ENCODE measurements at regions not wholly inside any gene's neighbourhood (a gene's known extent, or its start where the extent isn't known, plus 50 kb on each side); places are given as distances from the start of the nearest gene placed in this dataset.
"Not testable (repeated sequence)": the region's sequence is repeated elsewhere in the genome, so short reads cannot be mapped to it uniquely, and the experiment has no call there.

DNA sequence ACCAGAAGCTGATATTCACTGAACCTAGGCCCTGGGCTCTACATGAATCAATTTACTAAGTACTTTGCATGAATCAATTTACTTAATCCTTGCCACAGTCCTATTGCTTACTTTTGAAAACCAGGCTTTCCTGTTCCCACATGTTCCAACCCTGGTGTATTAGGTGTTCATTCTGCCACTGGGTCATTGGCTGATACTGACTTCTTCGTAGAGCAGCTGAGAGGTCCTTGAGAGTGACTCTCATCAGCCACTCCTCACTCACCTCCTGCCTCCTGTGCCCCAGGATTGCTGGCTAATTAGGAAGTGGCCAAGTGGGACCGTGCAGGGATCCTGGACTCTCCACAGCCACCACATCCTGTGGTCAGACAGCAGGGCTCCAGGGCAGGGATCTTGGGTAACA lies 109.5 kb upstream of the CXorf66 start:
- H3K79me2 ChIP-seq (ENCODE audit: control insufficient read depth, insufficient read depth, low read length, unreplicated experiment); H3K27me3 ChIP-seq (ENCODE audit: insufficient read depth, low read length); H3K27ac ChIP-seq (ENCODE audit: low read depth, low read length); H2AFZ ChIP-seq (ENCODE audit: low read length, unreplicated experiment); H3K4me1 ChIP-seq (ENCODE audit: control insufficient read depth, insufficient read depth, low read length, unreplicated experiment); H3K36me3 ChIP-seq (ENCODE audit: insufficient read depth, low read length); H3K4me3 ChIP-seq (ENCODE audit: low read depth, low read length): not testable (repeated sequence)

DNA sequence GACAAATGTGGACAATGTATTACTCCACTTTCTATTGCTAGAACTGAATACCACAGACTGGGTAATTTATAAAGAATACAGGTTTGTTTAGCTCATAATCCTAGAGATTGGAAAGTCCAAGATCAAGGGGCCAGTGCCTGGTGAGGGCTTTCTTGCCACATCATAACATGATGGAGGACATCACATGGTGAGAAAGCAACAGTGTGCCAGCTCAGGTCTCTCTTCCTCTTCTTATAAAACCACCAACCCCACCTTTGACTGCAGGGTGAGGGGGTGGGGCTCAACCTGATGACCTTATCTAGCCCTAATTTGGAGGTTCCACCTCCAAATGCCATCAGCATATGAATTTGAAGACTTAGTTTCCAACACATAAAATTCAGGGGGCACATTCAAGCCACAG lies 105.7 kb upstream of the CXorf66 start:
- H3K79me2 ChIP-seq (ENCODE audit: control insufficient read depth, insufficient read depth, low read length, unreplicated experiment) = no peaks in the 10 kb centered on the region
- H3K27me3 ChIP-seq (ENCODE audit: insufficient read depth, low read length) = no peaks in the 10 kb centered on the region
- H3K4me3 ChIP-seq (ENCODE audit: low read depth, low read length) = no peak overlapping the region
- no peaks in the 10 kb centered on the region for H3K36me3 ChIP-seq (ENCODE audit: insufficient read depth, low read length)
- H3K4me1 ChIP-seq (ENCODE audit: control insufficient read depth, insufficient read depth, low read length, unreplicated experiment) = no peaks in the 10 kb centered on the region
- no peak overlapping the region for H2AFZ ChIP-seq (ENCODE audit: low read length, unreplicated experiment)
- no peak overlapping the region for H3K27ac ChIP-seq (ENCODE audit: low read depth, low read length)

DNA sequence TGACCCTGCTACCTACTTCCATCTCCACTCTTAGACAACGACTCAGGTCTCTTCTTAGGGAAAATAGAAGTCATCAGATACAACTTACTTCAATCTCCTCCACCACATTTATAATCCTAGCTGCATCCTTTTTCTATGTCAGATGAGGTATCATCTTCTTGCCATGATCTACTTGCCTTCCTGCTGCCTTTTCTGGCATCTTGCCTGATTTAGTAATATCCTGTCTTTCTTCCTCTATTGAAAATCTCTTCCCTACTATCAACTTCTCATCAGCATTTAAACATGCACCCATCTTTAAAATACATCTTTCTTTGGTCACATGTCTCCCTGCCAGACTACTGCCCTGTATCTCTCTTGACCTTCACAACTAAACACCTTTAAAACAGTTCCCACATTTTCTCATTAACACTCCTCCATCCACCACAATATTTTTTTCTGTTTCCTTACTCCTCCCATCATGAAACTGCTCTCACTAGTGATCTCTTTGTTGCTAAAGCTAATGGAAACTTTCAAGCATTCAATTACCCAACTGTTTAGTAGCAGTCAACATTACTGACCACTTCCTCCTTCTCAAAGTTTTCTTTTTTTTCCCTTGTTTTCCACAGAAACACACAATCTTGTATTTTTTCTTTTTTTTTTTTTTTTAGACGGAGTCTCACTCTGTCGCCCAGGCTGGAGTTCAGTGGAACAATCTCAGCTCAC lies 100.8 kb upstream of the CXorf66 start:
- Histone ChIP-seq H3K4me1 (ENCODE audit: control insufficient read depth, insufficient read depth, low read length, unreplicated experiment) (no peaks in the 10 kb centered on the region), H3K27me3 (ENCODE audit: insufficient read depth, low read length) (no peaks in the 10 kb centered on the region), H3K36me3 (ENCODE audit: insufficient read depth, low read length) (no peaks in the 10 kb centered on the region), H3K79me2 (ENCODE audit: control insufficient read depth, insufficient read depth, low read length, unreplicated experiment) (no peaks in the 10 kb centered on the region), H2AFZ (ENCODE audit: low read length, unreplicated experiment) (no peak overlapping the region), H3K27ac (ENCODE audit: low read depth, low read length) (no peak overlapping the region), H3K4me3 (ENCODE audit: low read depth, low read length) (no peak overlapping the region)

DNA sequence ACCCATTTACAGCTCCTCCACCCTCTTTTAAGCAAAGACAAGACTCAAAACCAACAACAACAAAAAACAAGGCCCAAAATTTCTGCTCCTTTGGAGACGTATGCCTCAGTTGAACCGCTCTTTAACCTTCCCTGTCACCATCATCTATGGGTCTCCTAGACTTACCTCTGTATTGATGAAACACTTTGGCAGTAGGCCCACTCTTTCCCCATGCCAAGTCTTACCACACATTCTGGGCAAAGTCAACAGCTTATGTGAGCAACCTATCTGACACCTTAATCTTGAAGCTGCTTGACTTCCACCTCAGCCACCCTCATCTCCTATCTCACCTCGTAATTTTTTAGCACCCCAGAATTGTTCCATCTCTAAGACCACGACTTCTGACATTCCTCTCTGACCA lies 99.7 kb upstream of the CXorf66 start:
- no peaks in the 10 kb centered on the region for H3K27me3 ChIP-seq (ENCODE audit: insufficient read depth, low read length)
- no peak overlapping the region for H3K27ac ChIP-seq (ENCODE audit: low read depth, low read length)
- no peak overlapping the region for H3K4me3 ChIP-seq (ENCODE audit: low read depth, low read length)
- H3K4me1 ChIP-seq (ENCODE audit: control insufficient read depth, insufficient read depth, low read length, unreplicated experiment) = no peaks in the 10 kb centered on the region
- H3K36me3 ChIP-seq (ENCODE audit: insufficient read depth, low read length) = no peaks in the 10 kb centered on the region
- no peaks in the 10 kb centered on the region for H3K79me2 ChIP-seq (ENCODE audit: control insufficient read depth, insufficient read depth, low read length, unreplicated experiment)
- no peak overlapping the region for H2AFZ ChIP-seq (ENCODE audit: low read length, unreplicated experiment)

DNA sequence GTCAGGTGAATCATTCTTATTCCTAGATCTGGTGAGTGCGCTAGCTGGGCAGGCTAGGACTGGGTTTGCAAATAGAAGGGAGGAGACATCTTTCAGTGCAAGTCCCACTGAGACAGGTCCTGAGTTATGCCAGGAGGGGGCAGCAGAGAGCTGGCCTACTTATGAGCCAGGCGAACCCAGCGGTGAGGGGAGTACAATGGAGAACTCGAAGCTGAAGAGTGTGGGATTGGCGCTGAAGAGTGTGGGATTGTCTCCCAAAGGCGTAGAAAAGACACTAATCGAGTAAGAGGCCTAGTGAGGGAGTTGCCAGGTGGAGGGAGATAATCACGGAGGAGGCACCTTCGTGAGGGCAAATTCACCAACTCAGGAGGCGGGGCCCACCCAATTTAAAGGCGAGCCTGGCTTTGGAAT lies 91.7 kb upstream of the CXorf66 start:
- no peak overlapping the region for H2AFZ ChIP-seq (ENCODE audit: low read length, unreplicated experiment)

DNA sequence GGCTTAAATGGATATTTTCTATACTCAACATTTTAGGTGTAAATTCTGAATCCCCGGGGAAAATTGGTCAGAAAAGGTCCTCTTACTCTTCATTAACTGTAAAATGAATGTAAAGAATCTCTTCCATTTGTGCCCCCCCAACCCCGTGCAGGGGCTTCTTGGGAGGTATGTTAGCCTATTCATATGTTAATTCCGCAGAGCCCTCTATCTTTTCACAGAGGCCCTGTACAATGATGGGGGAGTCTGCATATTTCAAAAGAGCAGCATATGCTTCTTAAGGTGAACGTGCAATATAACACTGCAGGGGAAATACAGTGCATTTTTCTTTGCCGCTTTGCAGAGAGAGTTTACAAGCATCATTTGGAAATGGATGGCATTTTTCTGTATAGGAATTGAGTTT lies 88.5 kb upstream of the CXorf66 start:
- Histone ChIP-seq H2AFZ (ENCODE audit: low read length, unreplicated experiment) (no peak overlapping the region), H3K36me3 (ENCODE audit: insufficient read depth, low read length) (no peaks in the 10 kb centered on the region), H3K27me3 (ENCODE audit: insufficient read depth, low read length) (no peaks in the 10 kb centered on the region), H3K4me1 (ENCODE audit: control insufficient read depth, insufficient read depth, low read length, unreplicated experiment) (no peaks in the 10 kb centered on the region), H3K27ac (ENCODE audit: low read depth, low read length) (no peak overlapping the region), H3K4me3 (ENCODE audit: low read depth, low read length) (no peak overlapping the region), H3K79me2 (ENCODE audit: control insufficient read depth, insufficient read depth, low read length, unreplicated experiment) (no peaks in the 10 kb centered on the region)

More for the DNA sequence above, 91.7 kb upstream of the CXorf66 start:
- no peak overlapping the region for H3K4me3 ChIP-seq (ENCODE audit: low read depth, low read length)
- no peak overlapping the region for H3K27ac ChIP-seq (ENCODE audit: low read depth, low read length)
- no peaks in the 10 kb centered on the region for H3K4me1 ChIP-seq (ENCODE audit: control insufficient read depth, insufficient read depth, low read length, unreplicated experiment)
- H3K79me2 ChIP-seq (ENCODE audit: control insufficient read depth, insufficient read depth, low read length, unreplicated experiment) = no peaks in the 10 kb centered on the region
- no peaks in the 10 kb centered on the region for H3K36me3 ChIP-seq (ENCODE audit: insufficient read depth, low read length)
- no peaks in the 10 kb centered on the region for H3K27me3 ChIP-seq (ENCODE audit: insufficient read depth, low read length)

DNA sequence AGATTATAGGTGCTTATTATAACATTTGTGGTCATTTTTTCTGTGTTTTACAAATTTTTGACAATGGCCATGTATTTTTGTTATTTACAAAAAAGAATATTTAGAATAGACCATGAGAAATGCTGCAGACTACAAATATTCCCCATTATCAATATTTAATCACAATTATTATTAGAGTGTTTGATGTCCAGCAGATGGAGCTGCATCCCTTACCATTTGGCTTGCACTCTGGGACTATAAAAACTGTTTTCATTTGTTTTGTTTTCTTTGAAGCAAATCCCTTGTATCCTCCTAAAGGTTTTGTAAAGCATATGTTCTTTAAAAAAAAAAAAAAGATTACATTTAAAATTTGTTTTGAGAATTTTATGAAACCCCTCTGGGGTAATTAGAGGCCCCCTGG lies 85.6 kb upstream of the CXorf66 start:
- Histone ChIP-seq H3K27ac (ENCODE audit: low read depth, low read length) (no peak overlapping the region), H3K27me3 (ENCODE audit: insufficient read depth, low read length) (no peaks in the 10 kb centered on the region), H3K36me3 (ENCODE audit: insufficient read depth, low read length) (no peaks in the 10 kb centered on the region), H3K4me1 (ENCODE audit: control insufficient read depth, insufficient read depth, low read length, unreplicated experiment) (no peaks in the 10 kb centered on the region), H2AFZ (ENCODE audit: low read length, unreplicated experiment) (no peak overlapping the region), H3K4me3 (ENCODE audit: low read depth, low read length) (no peak overlapping the region), H3K79me2 (ENCODE audit: control insufficient read depth, insufficient read depth, low read length, unreplicated experiment) (no peaks in the 10 kb centered on the region)

DNA sequence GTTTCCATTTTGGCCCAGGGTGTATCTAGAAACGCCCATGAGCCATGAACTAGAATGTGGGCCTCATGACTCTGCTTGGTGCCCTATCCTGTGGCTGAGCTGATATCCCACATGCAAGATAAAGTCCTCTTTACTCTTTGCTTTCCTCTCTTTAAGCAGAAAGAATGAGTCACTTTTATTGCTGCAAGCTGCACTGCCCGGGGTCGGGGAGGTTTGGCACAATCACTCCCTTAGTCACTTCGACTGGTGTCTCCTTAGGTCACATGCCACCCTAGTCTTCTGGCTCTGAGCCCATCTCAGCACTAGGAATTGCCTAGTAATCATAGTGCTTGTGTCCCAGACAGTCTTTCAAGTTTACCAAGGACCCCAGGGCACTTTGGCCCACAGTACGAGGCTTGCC lies 75.1 kb upstream of the CXorf66 start:
- H3K27ac ChIP-seq (ENCODE audit: low read depth, low read length) = no peak overlapping the region
- H3K27me3 ChIP-seq (ENCODE audit: insufficient read depth, low read length) = no peaks in the 10 kb centered on the region

DNA sequence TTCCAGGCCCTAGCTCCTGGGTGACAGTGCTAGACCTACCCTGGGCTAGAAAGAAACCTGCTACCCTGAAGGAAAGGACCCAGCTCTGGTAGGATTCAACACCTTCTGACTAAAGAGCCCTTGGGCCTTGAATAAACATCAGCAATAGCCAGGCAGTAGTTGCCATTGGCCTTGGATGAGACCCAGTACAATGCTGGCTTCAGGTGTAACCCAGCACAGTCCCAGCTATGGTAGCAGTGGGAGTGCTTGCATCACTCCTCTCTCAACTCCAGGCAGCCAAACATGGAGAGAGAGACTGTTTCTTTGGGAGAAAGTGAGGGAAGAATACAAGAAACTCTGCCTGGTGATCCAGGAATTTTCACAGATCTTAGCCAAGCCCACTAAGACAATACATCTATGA lies 73.5 kb upstream of the CXorf66 start:
- H2AFZ ChIP-seq (ENCODE audit: low read length, unreplicated experiment) = no peak overlapping the region
- no peaks in the 10 kb centered on the region for H3K27me3 ChIP-seq (ENCODE audit: insufficient read depth, low read length)
- no peak overlapping the region for H3K4me3 ChIP-seq (ENCODE audit: low read depth, low read length)
- H3K36me3 ChIP-seq (ENCODE audit: insufficient read depth, low read length) = no peaks in the 10 kb centered on the region
- H3K27ac ChIP-seq (ENCODE audit: low read depth, low read length) = no peak overlapping the region
- H3K4me1 ChIP-seq (ENCODE audit: control insufficient read depth, insufficient read depth, low read length, unreplicated experiment) = no peaks in the 10 kb centered on the region
- no peaks in the 10 kb centered on the region for H3K79me2 ChIP-seq (ENCODE audit: control insufficient read depth, insufficient read depth, low read length, unreplicated experiment)

More for the DNA sequence above, 75.1 kb upstream of the CXorf66 start:
- no peak overlapping the region for H3K4me3 ChIP-seq (ENCODE audit: low read depth, low read length)
- H3K79me2 ChIP-seq (ENCODE audit: control insufficient read depth, insufficient read depth, low read length, unreplicated experiment) = no peaks in the 10 kb centered on the region
- no peak overlapping the region for H2AFZ ChIP-seq (ENCODE audit: low read length, unreplicated experiment)
- no peaks in the 10 kb centered on the region for H3K4me1 ChIP-seq (ENCODE audit: control insufficient read depth, insufficient read depth, low read length, unreplicated experiment)
- no peaks in the 10 kb centered on the region for H3K36me3 ChIP-seq (ENCODE audit: insufficient read depth, low read length)

DNA sequence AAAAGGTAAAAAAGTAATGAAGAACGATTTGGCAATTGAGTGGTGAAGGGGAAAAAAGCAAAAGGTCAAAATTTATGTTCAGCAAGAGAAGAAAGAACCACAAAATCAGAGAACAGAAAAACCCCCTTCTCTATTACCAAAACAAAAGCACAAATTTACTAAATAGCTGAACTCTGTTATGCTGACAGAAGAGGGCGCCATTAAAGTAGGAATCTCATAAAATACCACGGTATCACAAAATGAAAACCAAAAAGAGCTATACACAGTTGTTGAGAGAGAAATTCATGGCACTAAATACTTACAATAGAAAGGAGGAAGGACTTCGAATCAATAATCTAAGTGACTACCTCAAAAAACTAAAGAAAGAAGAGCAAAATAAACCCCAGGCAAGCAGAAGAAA lies 69.6 kb upstream of the CXorf66 start:
- H3K27me3 ChIP-seq (ENCODE audit: insufficient read depth, low read length) = no peaks in the 10 kb centered on the region
- H3K36me3 ChIP-seq (ENCODE audit: insufficient read depth, low read length) = no peaks in the 10 kb centered on the region
- no peaks in the 10 kb centered on the region for H3K79me2 ChIP-seq (ENCODE audit: control insufficient read depth, insufficient read depth, low read length, unreplicated experiment)
- no peak overlapping the region for H3K27ac ChIP-seq (ENCODE audit: low read depth, low read length)
- no peaks in the 10 kb centered on the region for H3K4me1 ChIP-seq (ENCODE audit: control insufficient read depth, insufficient read depth, low read length, unreplicated experiment)
- H2AFZ ChIP-seq (ENCODE audit: low read length, unreplicated experiment) = no peak overlapping the region
- H3K4me3 ChIP-seq (ENCODE audit: low read depth, low read length) = no peak overlapping the region

DNA sequence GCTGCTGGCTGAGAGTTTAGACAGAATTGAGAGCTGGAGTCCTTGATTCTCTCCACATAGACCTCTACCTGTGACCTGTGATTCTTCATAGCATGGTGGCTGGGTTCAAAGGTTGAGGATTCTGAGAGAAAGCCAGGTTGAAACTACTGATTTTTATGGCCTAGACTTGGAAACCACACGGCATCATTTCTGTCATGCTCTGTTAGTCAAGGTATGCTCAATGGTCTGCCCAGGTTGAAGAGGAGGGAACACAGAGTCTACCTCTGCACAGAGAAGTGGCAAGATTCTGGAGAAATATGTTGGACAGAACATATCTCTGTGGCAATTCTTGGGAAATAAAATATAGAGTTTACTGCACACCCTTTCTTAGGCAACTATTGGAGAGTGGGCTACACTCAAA lies 57.2 kb upstream of the CXorf66 start:
- no peaks in the 10 kb centered on the region for H3K27me3 ChIP-seq (ENCODE audit: insufficient read depth, low read length)

More for the DNA sequence above, 57.2 kb upstream of the CXorf66 start:
- Histone ChIP-seq H3K27ac (ENCODE audit: low read depth, low read length) (no peak overlapping the region), H3K4me3 (ENCODE audit: low read depth, low read length) (no peak overlapping the region), H2AFZ (ENCODE audit: low read length, unreplicated experiment) (no peak overlapping the region), H3K79me2 (ENCODE audit: control insufficient read depth, insufficient read depth, low read length, unreplicated experiment) (no peaks in the 10 kb centered on the region), H3K36me3 (ENCODE audit: insufficient read depth, low read length) (no peaks in the 10 kb centered on the region), H3K4me1 (ENCODE audit: control insufficient read depth, insufficient read depth, low read length, unreplicated experiment) (no peaks in the 10 kb centered on the region)
